HG02759 (cell line): ENCODE measurements at regions not wholly inside any gene's neighbourhood (a gene's known extent, or its start where the extent isn't known, plus 50 kb on each side); places are given as distances from the start of the nearest gene placed in this dataset.

Experiments used
- ATAC-seq: cut with Tn5 transposase; IDR thresholded peaks from one replicate; pipeline ENCODE4 v1.9.1; 2021; ENCODE audit warnings: mild to moderate bottlenecking, moderate library complexity; ENCODE audit not compliant: unreplicated experiment

DNA sequence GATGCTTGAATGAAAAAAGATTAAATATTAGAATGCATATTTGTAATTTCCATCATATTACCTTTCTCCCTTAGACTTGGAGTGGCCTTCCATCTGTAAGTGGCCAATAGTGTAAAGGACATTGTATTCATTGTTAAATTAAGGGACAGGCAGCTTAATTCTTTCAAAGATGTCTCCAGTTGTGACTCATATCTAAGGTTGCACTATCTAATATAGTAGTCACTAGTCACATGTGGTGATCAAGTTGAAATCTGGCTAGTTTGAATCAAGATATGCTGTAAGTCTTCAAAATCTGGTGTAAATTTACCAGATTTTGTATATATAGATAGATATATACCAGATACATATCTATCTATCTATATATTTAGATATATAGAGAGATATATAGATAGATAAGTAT lies 52.4 kb upstream of the AGPS start:
- ATAC-seq = no peak

DNA sequence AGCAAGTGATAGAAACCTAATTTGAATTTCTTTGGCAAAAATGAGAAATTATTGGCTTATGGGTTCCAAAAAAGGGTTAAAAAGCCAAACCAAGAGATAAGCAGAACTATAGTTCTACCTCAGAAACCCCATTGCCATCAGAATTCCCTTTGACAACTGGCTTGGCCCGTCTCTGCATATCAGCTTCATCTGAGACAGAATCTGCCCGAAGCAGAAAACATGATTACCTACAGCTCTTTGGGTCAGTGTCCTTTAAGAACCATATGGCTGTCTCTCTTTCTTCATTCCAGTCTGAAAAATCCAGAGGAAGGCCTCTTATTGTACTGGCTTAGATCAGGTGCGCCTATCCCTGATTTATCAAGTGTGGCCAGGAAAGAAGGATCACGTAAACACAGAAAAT lies 49.8 kb upstream of the AGPS start:
- ATAC-seq = no peak
